ENCODE measurements at regions not wholly inside any gene's neighbourhood (a gene's known extent, or its start where the extent isn't known, plus 50 kb on each side); places are given as distances from the start of the nearest gene placed in this dataset.
"Not testable (repeated sequence)": the region's sequence is repeated elsewhere in the genome, so short reads cannot be mapped to it uniquely, and the experiment has no call there.

DNA sequence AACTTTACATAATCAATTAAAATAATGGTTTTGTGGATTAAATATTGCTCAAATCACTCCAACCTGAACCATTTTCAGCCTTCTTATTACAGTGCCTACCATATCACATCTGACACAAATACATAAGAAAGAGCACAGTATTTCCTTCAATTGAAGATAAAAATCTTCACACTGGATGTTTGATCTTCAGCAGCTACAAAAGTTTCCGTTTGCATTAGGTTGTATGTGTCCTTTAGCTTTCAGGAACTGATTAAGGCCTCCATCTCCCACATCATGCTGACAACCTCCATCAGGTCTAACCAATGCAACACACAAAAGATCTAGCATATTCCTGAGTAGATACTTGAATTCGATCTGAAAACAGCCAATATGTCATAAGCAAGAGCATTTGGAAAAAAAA, 195.1 kb upstream of the NR5A2 start:
- DNase-seq: no peak

GRCh38 chr1:199834711-199835110, 192.8 kb upstream of the NR5A2 start:
- DNase-seq: no peak

DNA sequence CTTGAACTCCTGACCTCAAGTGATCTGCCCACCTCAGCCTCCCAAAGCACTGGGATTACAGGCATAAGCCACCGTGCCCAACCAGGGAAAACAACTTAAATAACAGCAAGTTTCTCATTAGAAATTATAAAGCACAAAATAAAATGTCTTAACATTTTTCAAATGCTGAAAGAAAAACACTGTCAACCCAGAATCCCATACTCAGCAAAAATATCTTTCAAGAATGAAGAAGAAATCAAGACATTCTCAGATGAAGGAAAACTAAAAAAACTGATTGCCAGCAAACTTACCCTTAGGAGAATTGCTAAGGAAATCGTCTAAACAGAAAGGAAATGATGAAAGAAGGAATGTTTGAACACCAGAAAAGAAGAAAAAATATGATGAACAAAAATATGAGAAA, 191.1 kb upstream of the NR5A2 start:
- DNase-seq: no peak

- DNase-seq: no peak
These were observed 190.2 kb upstream of the NR5A2 start for GRCh38 chr1:199837321-199837720.

DNA sequence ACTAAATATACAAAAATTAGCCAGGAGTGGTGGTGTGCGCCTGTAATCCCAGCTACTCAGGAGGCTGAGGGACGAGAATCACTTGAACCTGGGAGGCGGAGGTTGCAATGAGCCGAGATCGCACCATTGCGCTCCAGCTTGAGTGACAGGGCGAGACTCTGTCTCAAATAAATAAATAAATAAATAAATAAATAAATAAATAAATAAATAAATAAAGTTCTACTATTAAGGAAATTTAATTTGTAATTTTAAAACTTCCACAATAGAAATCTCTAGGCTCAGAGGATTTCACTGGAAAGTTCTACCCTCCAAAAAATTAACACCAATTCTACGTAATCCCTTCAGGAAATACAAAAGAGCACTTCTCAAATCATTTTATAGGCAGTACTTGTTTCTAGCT, 187.9 kb upstream of the NR5A2 start:
- not testable (repeated sequence) for DNase-seq

- not testable (repeated sequence) for DNase-seq
These were observed 184.4 kb upstream of the NR5A2 start for GRCh38 chr1:199843096-199843495.

DNA sequence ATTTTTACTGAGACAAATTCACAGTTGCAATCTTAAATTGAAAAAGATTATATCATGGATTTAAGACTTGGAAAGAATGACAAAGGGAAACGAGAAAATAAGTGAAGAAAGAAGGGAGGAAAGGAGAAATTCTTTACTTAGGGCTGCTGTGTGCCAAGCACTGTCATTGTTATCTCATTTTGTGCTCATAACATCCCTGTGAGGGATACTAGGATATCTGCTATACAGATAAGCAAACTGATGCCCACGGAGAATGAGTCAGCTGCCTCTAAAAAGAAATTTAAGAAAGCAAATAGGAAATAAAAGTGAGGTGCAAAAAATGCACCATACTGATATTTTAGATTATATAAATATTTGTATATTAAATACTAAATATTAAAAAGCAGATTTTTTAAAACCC, 183.6 kb upstream of the NR5A2 start:
- no peak for DNase-seq

DNA sequence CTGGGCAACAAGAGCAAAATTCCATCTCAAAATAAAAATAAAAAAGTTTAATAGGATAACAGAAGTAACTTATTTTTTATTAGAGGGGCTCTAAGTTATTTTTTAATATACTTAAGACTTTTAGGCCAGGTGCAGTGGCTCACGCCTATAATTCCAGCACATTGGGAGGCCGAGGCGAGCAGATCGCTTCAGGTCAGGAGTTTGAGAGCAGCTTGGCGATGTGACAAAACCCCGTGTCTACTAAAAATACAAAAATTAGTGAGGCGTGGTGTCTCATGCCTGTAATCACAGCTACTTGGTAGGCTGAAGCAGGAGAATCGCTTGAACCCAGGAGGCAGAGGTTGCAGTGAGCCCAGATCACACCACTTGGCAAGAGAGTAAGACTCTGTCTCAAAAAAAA, 180.5 kb upstream of the NR5A2 start:
- DNase-seq: no peak

GRCh38 chr1:199851439-199852140, 175.9 kb upstream of the NR5A2 start:
- no peak for DNase-seq

- DNase-seq: no peak
These were observed 172.7 kb upstream of the NR5A2 start for GRCh38 chr1:199854686-199855321.

- no peak for DNase-seq
These were observed 171.9 kb upstream of the NR5A2 start for GRCh38 chr1:199855580-199855979.

DNA sequence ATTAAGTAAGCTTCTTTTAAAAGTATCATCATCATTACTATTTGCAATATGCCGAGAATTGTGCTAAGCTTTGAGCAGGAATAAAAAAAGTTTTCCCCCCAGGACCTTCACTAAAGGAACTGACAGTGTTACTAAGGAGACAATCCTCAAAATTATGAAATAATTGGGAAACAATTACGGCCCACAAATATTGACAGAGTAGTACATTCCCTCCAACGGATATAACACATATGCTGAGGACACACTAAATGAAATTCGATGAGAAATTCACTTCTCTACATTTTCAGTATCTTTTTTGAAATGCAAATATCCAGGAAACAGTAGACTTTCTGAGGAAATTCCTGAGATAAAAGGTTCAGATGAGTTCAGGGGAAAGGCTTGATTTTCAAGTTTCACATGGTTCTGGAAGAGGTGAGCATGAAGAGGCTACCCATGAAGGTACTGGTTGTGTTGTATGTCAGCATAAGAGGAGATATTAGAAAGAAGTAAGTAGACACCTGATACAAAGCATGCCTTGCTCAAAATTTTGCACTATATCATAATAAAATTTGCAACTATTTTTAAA, 171.2 kb upstream of the NR5A2 start:
- DNase-seq: no peak

GRCh38 chr1:199857108-199857507, 170.4 kb upstream of the NR5A2 start:
- DNase-seq: no peak

GRCh38 chr1:199857516-199857915, 170.0 kb upstream of the NR5A2 start:
- no peak for DNase-seq

DNA sequence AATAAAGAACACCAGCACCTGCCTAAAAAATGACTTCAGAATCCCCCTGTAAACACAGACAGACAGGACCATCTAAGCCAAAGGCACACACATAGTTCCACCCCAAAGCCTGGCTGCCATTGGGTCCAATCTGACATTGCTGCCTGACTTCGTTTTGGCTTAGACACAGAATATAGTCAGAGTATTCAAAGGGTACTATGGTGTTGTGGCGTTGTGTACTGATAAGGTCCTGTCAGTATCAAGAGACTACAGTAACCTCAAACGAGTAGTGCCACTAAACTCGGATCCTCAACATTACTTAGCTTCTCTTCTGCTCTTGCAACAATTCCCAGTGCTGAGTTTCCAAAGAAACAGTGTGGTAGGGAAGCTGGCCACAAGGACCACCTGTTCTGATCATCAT, 169.3 kb upstream of the NR5A2 start:
- no peak for DNase-seq

DNA sequence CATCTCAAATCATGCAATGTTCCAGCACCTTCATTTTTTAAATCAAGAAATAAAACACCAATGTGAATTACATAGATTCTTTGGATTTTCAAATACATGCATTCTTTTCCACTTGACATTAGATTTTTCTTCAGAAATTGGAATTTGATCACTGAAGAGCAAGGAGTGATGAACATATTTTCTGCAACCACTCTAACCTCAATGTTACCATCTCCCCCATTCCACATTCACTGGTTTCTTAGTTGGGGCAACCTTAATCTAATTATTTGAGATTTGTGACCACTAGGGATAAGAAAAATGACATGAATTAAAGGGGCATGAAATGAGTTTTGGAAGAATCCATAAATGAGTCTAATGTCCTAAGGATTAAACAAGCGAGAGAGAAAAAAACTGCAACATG, 168.7 kb upstream of the NR5A2 start:
- DNase-seq: no peak

DNA sequence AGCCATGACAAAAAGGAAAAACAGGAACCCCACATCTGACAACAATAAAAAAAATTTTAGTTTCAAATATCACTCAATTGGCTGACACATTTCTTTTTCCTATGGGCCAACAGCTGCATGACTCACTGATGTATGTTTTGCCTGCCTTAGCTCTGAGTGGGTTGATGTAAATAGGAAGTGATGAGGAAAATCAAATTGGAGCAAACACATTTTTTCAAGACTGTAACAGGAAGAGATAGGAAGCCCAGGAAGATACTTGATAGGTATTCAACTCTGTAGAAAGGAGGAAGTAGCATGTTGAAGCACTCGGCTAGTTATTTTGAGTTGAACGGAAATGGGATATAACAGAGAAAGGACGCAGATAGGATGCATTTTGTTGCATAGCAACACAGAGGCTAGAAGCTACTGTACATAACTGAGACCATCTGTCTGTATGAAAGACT, 168.0 kb upstream of the NR5A2 start:
- peak in 1 of 2 experiments; percentile 8 for DNase-seq

DNA sequence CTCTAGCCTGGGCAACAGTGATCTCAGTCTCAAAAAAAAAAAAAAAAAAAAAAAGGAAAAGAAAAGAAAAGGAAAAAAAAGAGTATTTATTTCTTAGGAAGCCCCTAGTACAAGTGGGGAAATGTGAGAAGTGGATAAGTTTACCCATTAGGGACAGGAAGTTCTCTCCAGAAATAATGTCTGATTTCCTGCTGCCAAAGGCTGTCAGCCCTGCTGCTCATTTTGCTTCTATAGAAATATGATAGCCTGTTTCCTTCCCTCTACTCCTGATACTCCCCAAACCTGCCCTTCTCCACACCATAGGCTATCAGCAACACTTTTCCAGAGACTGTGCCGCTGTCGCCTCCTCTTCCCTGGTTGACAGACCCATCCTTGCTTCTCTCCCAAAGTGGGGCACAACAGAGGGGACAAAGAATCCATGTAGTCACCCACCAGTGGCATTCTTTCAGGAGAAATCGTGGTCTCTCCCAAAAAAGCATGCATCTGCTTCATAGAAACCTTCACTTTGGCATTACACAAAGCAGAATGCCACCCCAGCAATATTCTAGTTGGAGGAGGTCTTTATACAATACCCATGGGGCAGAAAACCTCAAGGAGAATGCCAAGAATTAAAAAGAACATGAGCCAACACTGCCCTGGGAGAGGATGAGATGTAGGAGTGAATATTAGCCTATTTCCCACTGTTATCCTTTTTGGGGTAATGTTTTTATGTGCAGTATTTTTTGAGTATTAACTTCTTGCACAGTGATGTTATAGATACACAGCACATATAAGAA, 166.3 kb upstream of the NR5A2 start:
- DNase-seq: no peak

GRCh38 chr1:199862047-199862446, 165.5 kb upstream of the NR5A2 start:
- no peak for DNase-seq

DNA sequence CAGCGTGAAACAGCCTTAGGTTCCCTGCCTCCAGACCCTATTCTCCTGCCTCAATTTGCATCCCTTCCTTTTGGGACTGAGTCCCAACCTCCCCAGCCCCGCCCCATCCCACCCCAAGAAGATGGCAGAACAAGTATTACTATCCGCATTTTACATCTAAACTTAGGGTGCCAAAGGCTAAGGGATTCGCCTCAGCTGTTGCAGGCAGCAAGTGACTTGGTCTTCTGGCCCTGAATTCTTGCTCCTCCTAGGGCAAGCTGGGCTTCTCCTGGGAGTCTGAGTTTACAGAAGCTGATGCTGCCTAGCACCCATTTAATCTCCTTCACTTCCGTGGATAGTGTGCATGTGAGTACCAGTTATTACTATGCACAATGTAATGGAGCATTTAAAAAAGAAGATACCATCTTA, 161.3 kb upstream of the NR5A2 start:
- DNase-seq: no peak

GRCh38 chr1:199867601-199868000, 159.9 kb upstream of the NR5A2 start:
- no peak for DNase-seq

- no peak for DNase-seq
These were observed 158.7 kb upstream of the NR5A2 start for GRCh38 chr1:199868777-199869176.

- DNase-seq: no peak
These were observed 152.2 kb upstream of the NR5A2 start for GRCh38 chr1:199875337-199875736.

- no peak for DNase-seq
These were observed 151.7 kb upstream of the NR5A2 start for GRCh38 chr1:199875856-199876255.
